ENCODE measurements at regions not wholly inside any gene's neighbourhood (a gene's known extent, or its start where the extent isn't known, plus 50 kb on each side); places are given as distances from the start of the nearest gene placed in this dataset.

DNA sequence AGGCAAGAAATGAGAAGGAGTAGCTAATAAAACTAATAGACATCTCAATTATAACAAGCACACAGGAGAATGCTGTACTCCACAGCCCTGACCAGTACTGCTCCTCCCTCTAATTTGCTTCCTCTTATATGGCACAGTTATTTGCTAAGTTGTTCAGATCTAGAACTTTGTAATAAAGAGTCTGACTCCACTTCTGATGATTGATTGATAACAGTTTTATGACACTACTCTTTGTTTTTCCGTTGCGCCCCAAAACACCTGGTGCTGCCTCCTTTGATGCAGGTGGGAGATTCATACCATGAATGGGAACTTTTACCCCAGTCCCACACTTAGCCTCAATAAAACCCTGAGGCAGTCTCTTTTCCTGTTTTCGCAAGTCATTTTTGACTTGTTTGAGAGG is 777.7 kb downstream of the GBE1 start:
- TF ChIP-seq EZH2 (IDR thresholded peaks at IDR 0.05; ENCODE audit: insufficient read depth, poor library complexity, severe bottlenecking): no peak
- no peak for TF ChIP-seq EZH2phosphoT487 (IDR thresholded peaks at IDR 0.05; ENCODE audit: insufficient read depth, low read depth)
